ENCODE measurements at regions not wholly inside any gene's neighbourhood (a gene's known extent, or its start where the extent isn't known, plus 50 kb on each side); places are given as distances from the start of the nearest gene placed in this dataset.

DNA sequence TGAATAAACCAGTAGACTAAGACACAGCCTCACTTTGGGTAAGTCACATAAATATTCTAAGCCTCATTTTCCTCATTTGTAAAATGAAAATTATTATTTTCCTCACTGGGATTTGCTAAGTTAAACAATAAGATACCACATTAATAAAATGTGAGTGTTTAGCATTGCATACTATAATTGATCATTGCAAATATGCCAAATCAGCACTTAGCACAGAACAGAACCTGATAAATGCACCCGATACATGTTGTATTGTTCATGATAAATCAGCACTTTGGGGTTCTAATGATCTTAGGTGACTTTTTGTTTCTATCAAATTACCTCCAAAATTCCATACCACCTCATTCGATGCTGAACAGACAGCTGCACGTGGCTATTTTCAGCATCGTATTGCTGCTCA lies 50.2 kb upstream of the RAPGEF4 start:
- no peak for DNase-seq (ENCODE audit: extremely low spot score)
- TF ChIP-seq NFRKB (IDR thresholded peaks at IDR 0.05) = no peak
- TF ChIP-seq L3MBTL2 (conservative IDR thresholded peaks at IDR 0.05) = no peak
- TF ChIP-seq HDGF (IDR thresholded peaks at IDR 0.05; ENCODE audit: borderline replicate concordance) = no peak
- no peak for TF ChIP-seq BHLHE40 (IDR thresholded peaks at IDR 0.05; ENCODE audit: borderline replicate concordance)
- TF ChIP-seq FOXM1 (IDR thresholded peaks at IDR 0.05; ENCODE audit: borderline replicate concordance) = no peak
- TF ChIP-seq LEF1 (IDR thresholded peaks at IDR 0.05; ENCODE audit: borderline replicate concordance) = no peak
- TF ChIP-seq FOXK2 (IDR thresholded peaks at IDR 0.05) = no peak
- TF ChIP-seq SP1 (IDR thresholded peaks at IDR 0.05) = no peak
- TF ChIP-seq, protein P1, sequence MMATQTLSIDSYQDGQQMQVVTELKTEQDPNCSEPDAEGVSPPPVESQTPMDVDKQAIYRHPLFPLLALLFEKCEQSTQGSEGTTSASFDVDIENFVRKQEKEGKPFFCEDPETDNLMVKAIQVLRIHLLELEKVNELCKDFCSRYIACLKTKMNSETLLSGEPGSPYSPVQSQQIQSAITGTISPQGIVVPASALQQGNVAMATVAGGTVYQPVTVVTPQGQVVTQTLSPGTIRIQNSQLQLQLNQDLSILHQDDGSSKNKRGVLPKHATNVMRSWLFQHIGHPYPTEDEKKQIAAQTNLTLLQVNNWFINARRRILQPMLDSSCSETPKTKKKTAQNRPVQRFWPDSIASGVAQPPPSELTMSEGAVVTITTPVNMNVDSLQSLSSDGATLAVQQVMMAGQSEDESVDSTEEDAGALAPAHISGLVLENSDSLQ (IDR thresholded peaks at IDR 0.05) = no peak
- TF ChIP-seq FOXA1 (IDR thresholded peaks at IDR 0.05) = no peak
- TF ChIP-seq ELF4 (IDR thresholded peaks at IDR 0.05) = no peak
- no peak for TF ChIP-seq ZNF384 (IDR thresholded peaks at IDR 0.05)
- no peak for TF ChIP-seq TARDBP (IDR thresholded peaks at IDR 0.05)
- CTCF ChIA-PET = no interaction called here
- POLR2A ChIA-PET = no interaction called here

All from HEK293T (cell line).